Heart right ventricle (tissue), 16 donors: ENCODE measurements at regions not wholly inside any gene's neighbourhood (a gene's known extent, or its start where the extent isn't known, plus 50 kb on each side); places are given as distances from the start of the nearest gene placed in this dataset.

Source experiments
- ATAC-seq, 8 donors: fragments of 200-7000 bp; cut with Tn5 transposase; one replicate each; pipeline ENCODE4 v1.9.1; 2020; ENCODE audit warnings: mild to moderate bottlenecking in 8 of 8, moderate library complexity in 8 of 8, moderate number of reproducible peaks in 1 of 8
- DNase-seq, 2 donors: peaks; one replicate each; pipeline ENCODE4 v3.0.0-alpha.2; 2020
- H3K27ac ChIP-seq, 10 donors: fragments of 200-600 bp; sonication (generic) in 2 of 10; one replicate each; pipeline versions ENCODE4 v1.5.0 to v1.8.0; 2020 to 2022; ENCODE audit warnings: mild to moderate bottlenecking in 3 of 10
- H3K27me3 ChIP-seq, 7 donors: fragments of 200-600 bp; one replicate each; pipeline ENCODE4 v1.8.0; 2021 to 2022; ENCODE audit warnings: mild to moderate bottlenecking in 2 of 7
- H3K36me3 ChIP-seq, 9 donors: fragments of 200-600 bp; sonication (generic) in 1 of 9; one replicate each; pipeline versions ENCODE4 v1.5.0 to v1.8.0; 2020 to 2022; ENCODE audit warnings: mild to moderate bottlenecking in 2 of 9
- H3K4me1 ChIP-seq, 9 donors: fragments of 200-600 bp; sonication (generic) in 1 of 9; one replicate each; pipeline versions ENCODE4 v1.5.0 to v1.8.0; 2020 to 2022; ENCODE audit warnings: mild to moderate bottlenecking in 4 of 9
- H3K4me3 ChIP-seq, 10 donors: fragments of 200-600 bp; sonication (generic) in 2 of 10; one replicate each; pipeline versions ENCODE4 v1.5.0 to v1.8.0; 2020 to 2022; ENCODE audit warnings: mild to moderate bottlenecking in 7 of 10, moderate library complexity in 2 of 10
- H3K9me3 ChIP-seq, 11 donors: fragments of 200-600 bp in 10 of 11; sonication (generic) in 2 of 11; one replicate each; pipeline versions ENCODE4 v1.5.0 to v1.8.0; 2013 to 2022; ENCODE audit warnings: mild to moderate bottlenecking in 2 of 11, control low read depth in 1 of 11, moderate library complexity in 1 of 11
- WGBS, 2 donors: extraction: QIAGEN DNeasy Blood & Tissue Kit; methylation state at CpG; one replicate each; pipeline ENCODE4 v1.1.7; 2013; ENCODE audit warnings: inconsistent platforms in 1 of 2; 5-methylcytosine and 5-hydroxymethylcytosine counted together
- intact Hi-C, 10 donors: fragments of 100-400 bp; cut with DNase I; formaldehyde crosslinking; loops; one replicate each; pipeline versions ENCODE4 v1.11.1 to v1.14.2; 2022
- TF ChIP-seq, protein P1 (sequence below), 9 donors: fragments of 200-600 bp; sonication (generic) in 2 of 9; IDR thresholded peaks; one replicate each; pipeline versions ENCODE4 v1.5.0 to v1.8.0; 2021 to 2022; ENCODE audit warnings: antibody characterized with exemption in 9 of 9, mild to moderate bottlenecking in 5 of 9, moderate library complexity in 1 of 9
- donor health status: Arrhythmogenic right ventricular cardiomyopathy.
- donor health status: ischemic (EF 13 %, LVEDD 7.1; RV severe dilation, severe dysfunction).
- donor health status: healthy with polysubstance abuse.
- donor health status: DM: no; HTN: yes; CAD: no.
- donor health status: DM: no; HTN: no; CAD: no.
- donor health status: ischemic (EF 25% LVEDD 6.9; RV normal size, moderate dysfunction).
- donor health status: ischemic (EF 25% LVEDD 5.7; RV mildly dilated, moderate dysfunction).
- donor health status: healthy.
- donor health status: DM: yes; HTN: yes; CAD: no.
- donor health status: Ischemic cardiomyopathy.
- donor health status: ischemic (EF 35%, LVEDD 5.7; RV mildly dilated, moderate dysfunction).
- donor health status: nonischemic (EF 11% LVEDD 7.7; RV severe dilation, severe dysfunction).
- donor health status: DM: yes; HTN: yes; CAD: no.
- donor health status: PGD.
- donor health status: ischemic (EF 29% LVEDD 5.4; RV normal size, mild dysfunction).
- donor health status: nonischemic (EF 23%, LVEDD 6.1; RV moderate dilation, normal function).

DNA sequence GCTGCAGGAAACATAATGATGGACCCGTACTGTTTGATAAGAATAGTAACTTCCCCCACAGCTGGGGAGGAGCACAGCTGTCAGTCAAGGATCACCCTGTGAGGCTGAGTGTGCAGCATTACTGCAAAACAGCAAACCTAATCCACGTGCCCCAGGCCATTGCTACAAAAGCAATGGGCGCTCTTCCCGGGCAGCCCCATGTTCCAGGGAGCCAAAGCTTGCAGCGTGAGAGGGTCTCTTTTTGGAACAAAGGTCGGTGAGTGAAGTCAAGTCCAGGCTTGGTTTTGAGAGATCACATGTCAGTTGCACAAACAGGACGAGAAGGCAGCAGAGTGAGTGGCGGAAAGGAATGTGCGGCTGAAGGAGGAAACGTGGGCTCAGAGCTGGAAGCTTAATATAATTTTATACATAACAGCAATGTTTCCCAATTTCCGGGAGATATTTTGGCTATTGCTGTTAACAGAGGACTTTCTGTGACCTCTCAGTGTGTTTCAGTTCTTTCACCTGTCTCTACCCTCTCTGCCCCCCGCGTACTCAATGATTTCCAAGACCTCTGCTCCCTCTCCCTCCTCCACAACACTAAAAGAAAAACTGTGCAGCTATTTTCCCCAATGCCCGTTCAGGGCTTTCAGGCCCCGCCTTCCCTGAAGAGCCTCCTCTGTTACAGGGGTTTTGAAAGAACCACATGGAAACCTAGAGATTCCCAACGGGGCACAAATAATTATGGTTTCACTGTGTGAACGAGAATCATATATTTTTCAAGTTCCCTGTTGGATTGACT is 128.9 kb downstream of the MTPAP start:
- H3K27ac ChIP-seq: peak overlapping the region in 4 of 10 donors; percentile 4 to 69 (median 44)
- TF ChIP-seq, protein P1, sequence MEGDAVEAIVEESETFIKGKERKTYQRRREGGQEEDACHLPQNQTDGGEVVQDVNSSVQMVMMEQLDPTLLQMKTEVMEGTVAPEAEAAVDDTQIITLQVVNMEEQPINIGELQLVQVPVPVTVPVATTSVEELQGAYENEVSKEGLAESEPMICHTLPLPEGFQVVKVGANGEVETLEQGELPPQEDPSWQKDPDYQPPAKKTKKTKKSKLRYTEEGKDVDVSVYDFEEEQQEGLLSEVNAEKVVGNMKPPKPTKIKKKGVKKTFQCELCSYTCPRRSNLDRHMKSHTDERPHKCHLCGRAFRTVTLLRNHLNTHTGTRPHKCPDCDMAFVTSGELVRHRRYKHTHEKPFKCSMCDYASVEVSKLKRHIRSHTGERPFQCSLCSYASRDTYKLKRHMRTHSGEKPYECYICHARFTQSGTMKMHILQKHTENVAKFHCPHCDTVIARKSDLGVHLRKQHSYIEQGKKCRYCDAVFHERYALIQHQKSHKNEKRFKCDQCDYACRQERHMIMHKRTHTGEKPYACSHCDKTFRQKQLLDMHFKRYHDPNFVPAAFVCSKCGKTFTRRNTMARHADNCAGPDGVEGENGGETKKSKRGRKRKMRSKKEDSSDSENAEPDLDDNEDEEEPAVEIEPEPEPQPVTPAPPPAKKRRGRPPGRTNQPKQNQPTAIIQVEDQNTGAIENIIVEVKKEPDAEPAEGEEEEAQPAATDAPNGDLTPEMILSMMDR (IDR thresholded peaks at IDR 0.05): no peak
- WGBS, 2 donors: 22 to 23% methylated on average over 17 of the region's 17 CpGs
- H3K9me3 ChIP-seq: peaks cover 0 to 4% (median 0%) of the 10 kb centered on the region in 11 donors
- peaks cover 0 to 9% (median 0%) of the 10 kb centered on the region in 7 donors for H3K27me3 ChIP-seq
- intact Hi-C loops: loop anchor here in 1 of 10 donors (1.0 kb wide), 1 partner anchor 48 kb away; no protein-coding TSS in a partner anchor
- DNase-seq (no peak), ATAC-seq (peak in 3 of 8 donors; percentile 15 to 55 (median 29))
- H3K4me1 ChIP-seq: peaks cover 0 to 38% (median 23%) of the 10 kb centered on the region in 9 donors
- no peaks in the 10 kb centered on the region for H3K36me3 ChIP-seq
- peak overlapping the region in 4 of 10 donors; percentile 2 to 19 (median 11) for H3K4me3 ChIP-seq

DNA sequence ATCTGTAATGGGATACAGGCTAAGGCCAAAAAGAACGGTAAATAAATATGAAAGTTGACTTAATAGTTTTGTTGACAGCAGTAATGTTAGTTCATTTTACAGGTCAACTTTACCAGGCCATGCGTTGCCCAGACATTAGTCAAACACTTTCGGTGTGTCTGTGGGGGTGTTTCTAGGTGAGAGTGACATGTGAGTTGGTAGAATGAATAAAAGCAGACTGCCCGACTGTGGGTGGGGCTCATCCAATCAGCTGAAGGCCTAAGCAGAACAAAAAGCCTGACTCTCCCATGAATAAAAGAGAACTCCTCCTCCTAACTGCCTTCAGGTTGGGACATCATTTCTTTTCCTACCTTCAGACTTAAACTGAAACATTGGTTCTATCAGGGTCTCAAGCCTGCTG is 132.3 kb downstream of the MTPAP start:
- intact Hi-C loops: no loop called here
- Histone ChIP-seq H3K27ac (peak overlapping the region in 4 of 10 donors; percentile 12 to 82 (median 77)), H3K27me3 (peaks cover 0 to 8% (median 0%) of the 10 kb centered on the region in 7 donors), H3K4me3 (no peak overlapping the region), H3K36me3 (no peaks in the 10 kb centered on the region), H3K4me1 (peaks cover 0 to 42% (median 27%) of the 10 kb centered on the region in 9 donors), H3K9me3 (peaks cover 0 to 4% (median 0%) of the 10 kb centered on the region in 11 donors)
- TF ChIP-seq, protein P1 (IDR thresholded peaks at IDR 0.05): no peak
- 86 to 89% methylated on average over 4 of the region's 4 CpGs for WGBS, 2 donors
- ATAC-seq: no peak
- no peak for DNase-seq

DNA sequence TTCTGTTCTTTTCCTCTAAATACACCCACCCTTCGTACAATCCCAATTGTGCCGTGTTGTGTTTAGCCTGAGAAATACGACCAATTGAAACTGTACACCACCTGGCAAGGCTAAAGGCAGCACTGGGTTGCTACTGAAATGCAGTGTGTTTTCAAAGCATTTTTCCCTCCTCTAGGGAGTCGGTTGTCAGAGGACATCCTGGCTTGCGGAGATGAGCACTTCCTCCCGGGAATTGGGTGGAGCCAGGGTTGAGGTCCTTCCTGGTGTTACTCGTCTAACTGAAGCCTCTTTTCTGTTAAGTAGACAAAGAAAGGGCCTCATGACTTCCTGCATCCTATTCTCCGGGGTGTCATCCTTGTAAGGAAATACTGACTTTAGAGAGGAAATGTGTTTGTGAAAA is 133.5 kb downstream of the MTPAP start:
- DNase-seq (peak; percentile 20 to 65), ATAC-seq (peak in 7 of 8 donors; percentile 78 to 95 (median 84))
- intact Hi-C loops: no loop called here
- H3K4me1 ChIP-seq: peaks cover 0 to 36% (median 27%) of the 10 kb centered on the region in 9 donors
- H3K27me3 ChIP-seq: peaks cover 0 to 4% (median 0%) of the 10 kb centered on the region in 7 donors
- WGBS, 2 donors: 31 to 43% methylated on average over 8 of the region's 8 CpGs
- H3K4me3 ChIP-seq: peak overlapping the region in 3 of 10 donors; percentile 13 to 27 (median 13)
- TF ChIP-seq, protein P1 (IDR thresholded peaks at IDR 0.05): no peak
- peaks cover 0 to 4% (median 0%) of the 10 kb centered on the region in 11 donors for H3K9me3 ChIP-seq
- H3K27ac ChIP-seq: peak overlapping the region in 9 of 10 donors; percentile 3 to 82 (median 61)
- no peaks in the 10 kb centered on the region for H3K36me3 ChIP-seq

DNA sequence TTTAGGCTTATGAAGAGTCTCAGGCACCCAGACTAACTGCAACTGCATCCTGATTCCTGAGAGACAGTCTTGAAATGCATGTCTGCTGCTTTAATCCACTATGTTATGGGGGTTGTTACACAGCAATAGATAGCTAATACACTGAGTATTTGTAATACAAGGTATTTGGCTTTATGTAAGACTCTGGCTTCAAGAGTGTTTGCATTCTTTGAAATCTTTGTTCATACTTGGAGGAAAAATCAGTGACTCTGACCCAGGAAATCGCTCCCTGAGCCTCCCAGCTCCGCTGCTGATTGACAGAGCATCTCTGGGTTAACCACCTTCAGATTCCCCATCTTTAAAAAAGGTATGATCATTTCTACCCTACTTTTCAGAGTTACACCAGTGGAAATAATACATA is 133.9 kb downstream of the MTPAP start:
- no peak for DNase-seq
- H3K4me3 ChIP-seq: peak overlapping the region in 3 of 10 donors; percentile 13 to 27 (median 13)
- intact Hi-C loops: no loop called here
- TF ChIP-seq, protein P1 (IDR thresholded peaks at IDR 0.05): no peak
- ATAC-seq: no peak
- peaks cover 0 to 32% (median 22%) of the 10 kb centered on the region in 9 donors for H3K4me1 ChIP-seq
- WGBS, 2 donors: 52 to 58% methylated on average over 2 of the region's 2 CpGs
- H3K27ac ChIP-seq: peak overlapping the region in 9 of 10 donors; percentile 3 to 82 (median 61)
- H3K27me3 ChIP-seq: peaks cover 0 to 4% (median 0%) of the 10 kb centered on the region in 7 donors
- H3K9me3 ChIP-seq: peaks cover 0 to 4% (median 0%) of the 10 kb centered on the region in 11 donors
- H3K36me3 ChIP-seq: no peaks in the 10 kb centered on the region
